HG03095 (cell line): ENCODE measurements at regions not wholly inside any gene's neighbourhood (a gene's known extent, or its start where the extent isn't known, plus 50 kb on each side); places are given as distances from the start of the nearest gene placed in this dataset.

Experiments
- ATAC-seq: cut with Tn5 transposase; IDR thresholded peaks from one replicate; pipeline ENCODE4 v1.9.1; 2021; ENCODE audit warnings: moderate library complexity; ENCODE audit not compliant: unreplicated experiment

GRCh38 chr7:155178096-155178495 lies 108.0 kb downstream of the HTR5A start:
- no peak for ATAC-seq

- ATAC-seq = no peak
These were observed 111.6 kb downstream of the HTR5A start for GRCh38 chr7:155181768-155182167.

GRCh38 chr7:155182406-155182970 lies 112.4 kb downstream of the HTR5A start:
- no peak for ATAC-seq

- no peak for ATAC-seq
These were observed 113.5 kb downstream of the HTR5A start for GRCh38 chr7:155183655-155184054.

GRCh38 chr7:155184923-155185322 lies 112.8 kb upstream of the INSIG1 start:
- ATAC-seq = no peak

- ATAC-seq = no peak
These were observed 110.5 kb upstream of the INSIG1 start for GRCh38 chr7:155187061-155187785.

GRCh38 chr7:155188357-155188756 lies 109.3 kb upstream of the INSIG1 start:
- no peak for ATAC-seq

GRCh38 chr7:155188821-155189581 lies 108.7 kb upstream of the INSIG1 start:
- no peak for ATAC-seq

GRCh38 chr7:155189590-155189989 lies 108.1 kb upstream of the INSIG1 start:
- ATAC-seq = no peak

- no peak for ATAC-seq
These were observed 107.0 kb upstream of the INSIG1 start for GRCh38 chr7:155190688-155191087.

GRCh38 chr7:155191137-155191536 lies 106.5 kb upstream of the INSIG1 start:
- no peak for ATAC-seq

GRCh38 chr7:155191901-155192478 lies 105.7 kb upstream of the INSIG1 start:
- no peak for ATAC-seq

- ATAC-seq = no peak
These were observed 104.6 kb upstream of the INSIG1 start for GRCh38 chr7:155192961-155193640.

GRCh38 chr7:155193716-155194115 lies 104.0 kb upstream of the INSIG1 start:
- no peak for ATAC-seq

GRCh38 chr7:155194382-155195140 lies 103.1 kb upstream of the INSIG1 start:
- ATAC-seq = no peak

- no peak for ATAC-seq
These were observed 101.6 kb upstream of the INSIG1 start for GRCh38 chr7:155195939-155196523.

- no peak for ATAC-seq
These were observed 99.3 kb upstream of the INSIG1 start for GRCh38 chr7:155198196-155198892.

- peak; percentile 66 for ATAC-seq
These were observed 98.5 kb upstream of the INSIG1 start for GRCh38 chr7:155198901-155199845.
